Amygdala (tissue), 56 donors: ENCODE measurements at regions not wholly inside any gene's neighbourhood (a gene's known extent, or its start where the extent isn't known, plus 50 kb on each side); places are given as distances from the start of the nearest gene placed in this dataset.

Source experiments
- DNase-seq, 56 donors: peaks; one replicate each; lab custom pipeline; 2025; lab: John Stamatoyannopoulos, UW

GRCh38 chr13:105070452-105070851 is 1465.0 kb downstream of the EFNB2 start:
- no peak for DNase-seq

DNA sequence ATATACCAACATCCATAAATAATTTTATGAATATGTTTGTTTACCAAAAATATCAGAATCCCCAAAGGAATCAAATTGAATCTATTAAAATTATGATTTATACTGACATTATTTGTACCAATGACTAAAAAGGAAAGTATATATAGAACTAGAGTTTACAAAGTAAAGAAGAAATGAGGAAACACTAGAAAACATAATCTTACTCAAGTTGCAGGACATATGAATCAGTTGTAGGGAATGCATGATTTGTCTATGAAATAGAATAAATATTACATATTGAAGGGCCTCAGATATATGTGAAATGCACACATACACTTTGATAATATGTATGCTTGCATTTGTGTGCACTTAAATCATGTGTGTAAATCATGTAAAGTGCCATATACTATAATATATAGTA is 1466.4 kb downstream of the EFNB2 start:
- DNase-seq: no peak

DNA sequence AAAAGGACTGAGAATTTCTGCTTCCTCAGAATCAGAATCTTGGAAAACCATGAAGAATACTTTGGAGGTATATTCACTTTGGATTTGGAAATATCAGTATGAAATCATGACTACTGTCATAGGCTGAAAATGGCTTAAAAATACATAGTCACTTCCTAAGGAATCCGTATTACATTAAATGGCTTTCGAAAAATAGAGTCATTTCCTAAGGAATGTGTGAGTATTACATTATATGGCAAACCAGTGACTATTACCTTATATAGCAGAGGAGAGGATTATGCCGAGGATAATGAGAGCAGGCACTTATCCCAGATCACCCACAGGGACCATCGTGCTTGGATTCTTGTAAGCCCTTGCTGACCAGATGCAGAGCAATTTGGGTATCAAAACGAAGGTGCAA is 1471.8 kb downstream of the EFNB2 start:
- no peak for DNase-seq

- no peak for DNase-seq
These were observed 1475.7 kb downstream of the EFNB2 start for GRCh38 chr13:105059786-105060185.

- no peak for DNase-seq
These were observed 1476.9 kb downstream of the EFNB2 start for GRCh38 chr13:105058517-105058916.

DNA sequence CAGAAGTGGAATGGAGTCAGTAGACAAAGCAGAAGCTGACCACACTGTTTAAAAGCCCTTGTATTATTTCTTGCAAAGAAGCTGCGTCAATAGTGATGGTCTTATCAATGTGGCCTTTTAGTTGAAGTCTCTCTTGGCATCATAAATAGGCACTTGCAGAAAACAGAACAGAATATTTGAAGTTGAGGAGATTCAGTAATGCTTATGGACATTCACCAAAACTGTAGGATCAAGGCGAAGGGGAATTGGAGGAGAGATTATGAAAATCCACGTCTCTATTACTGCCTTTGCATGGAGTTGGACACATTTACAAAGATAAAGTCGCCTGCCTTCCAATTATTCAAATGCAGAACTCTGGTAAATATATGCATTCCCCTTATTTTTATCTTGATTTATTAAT is 1482.8 kb downstream of the EFNB2 start:
- no peak for DNase-seq

GRCh38 chr13:105050686-105051085 is 1484.8 kb downstream of the EFNB2 start:
- DNase-seq: peak in 3 of 56 donors; percentile 2 to 6 (median 5)

- no peak for DNase-seq
These were observed 1486.8 kb downstream of the EFNB2 start for GRCh38 chr13:105048677-105049076.

- peak in 2 of 56 donors; percentile 8 to 20 for DNase-seq
These were observed 1487.7 kb downstream of the EFNB2 start for GRCh38 chr13:105047676-105048295.

- no peak for DNase-seq
These were observed 1498.4 kb downstream of the EFNB2 start for GRCh38 chr13:105037110-105037509.

DNA sequence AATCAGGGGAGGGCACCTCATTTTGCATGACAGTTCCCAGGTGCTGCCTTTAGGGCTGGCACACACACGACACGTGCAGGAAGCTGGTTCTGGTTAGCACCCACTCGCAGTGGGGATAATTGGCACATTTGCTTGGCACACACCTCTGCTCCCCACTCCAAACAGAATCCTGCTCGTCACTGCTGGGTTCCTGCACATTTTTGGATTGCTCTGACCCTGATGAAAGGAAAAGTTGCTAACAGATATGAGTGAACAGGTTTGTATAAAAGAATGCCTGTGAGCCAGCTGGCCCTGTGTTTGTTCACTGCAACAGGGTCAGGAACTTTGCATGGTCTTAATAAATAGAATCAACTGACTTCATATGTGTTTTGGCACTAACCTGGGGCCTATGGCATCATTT is 1500.4 kb downstream of the EFNB2 start:
- no peak for DNase-seq

DNA sequence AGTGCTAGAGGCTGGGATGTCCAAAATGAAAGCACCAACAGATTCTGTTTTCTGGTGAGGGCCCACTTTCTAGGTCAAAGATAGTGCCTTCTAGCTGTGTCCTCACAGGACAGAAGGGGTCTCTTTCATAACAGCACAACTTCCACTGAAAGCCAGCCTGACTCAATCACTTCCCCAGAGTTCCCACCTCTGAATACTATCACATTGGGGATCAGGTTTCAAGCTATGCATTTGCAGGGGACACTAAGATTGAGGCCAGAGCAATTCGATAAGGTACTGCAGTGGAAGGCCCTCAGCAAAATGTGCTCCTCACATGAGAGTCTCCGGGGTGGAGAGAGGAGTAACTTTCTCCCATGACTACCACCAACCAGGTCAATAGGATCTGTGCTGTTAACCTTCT is 1501.5 kb downstream of the EFNB2 start:
- no peak for DNase-seq

GRCh38 chr13:105031306-105031705 is 1504.2 kb downstream of the EFNB2 start:
- no peak for DNase-seq

DNA sequence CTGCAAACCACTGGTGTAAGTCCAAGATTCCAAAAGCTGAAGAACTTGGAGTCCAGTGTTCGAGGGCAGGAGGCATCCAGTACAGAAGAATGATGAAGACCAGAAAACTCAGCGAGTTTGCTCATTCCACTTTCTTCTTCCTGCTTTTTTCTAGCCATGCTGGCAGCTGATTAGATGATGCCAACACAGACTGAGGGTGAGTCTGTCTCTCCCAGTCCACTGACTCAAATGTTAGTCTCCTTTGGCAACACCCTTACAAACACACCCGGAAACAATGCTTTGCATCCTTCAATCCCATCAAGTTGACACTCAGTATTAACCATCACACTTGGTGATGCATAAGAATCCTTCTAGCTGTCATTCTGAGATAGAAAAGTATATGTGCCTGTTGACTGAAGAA is 1504.6 kb downstream of the EFNB2 start:
- no peak for DNase-seq

DNA sequence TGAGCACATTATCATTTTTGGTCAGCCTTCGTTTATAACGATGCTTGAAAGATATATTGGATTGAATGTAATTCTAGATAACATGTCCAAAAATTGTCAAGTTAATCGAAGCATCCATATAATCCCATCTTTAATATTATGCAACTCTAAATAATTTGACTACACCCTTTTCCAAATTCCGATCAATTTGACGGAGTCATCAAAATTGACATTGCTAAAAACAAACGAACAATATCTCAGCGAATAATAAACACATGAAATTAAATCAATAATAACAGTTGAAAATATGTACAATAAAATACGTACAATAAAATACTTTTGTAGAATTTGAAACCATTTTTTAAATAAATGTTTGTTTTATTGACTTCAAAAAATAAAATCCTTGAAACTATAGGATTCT is 1516.4 kb downstream of the EFNB2 start:
- no peak for DNase-seq

DNA sequence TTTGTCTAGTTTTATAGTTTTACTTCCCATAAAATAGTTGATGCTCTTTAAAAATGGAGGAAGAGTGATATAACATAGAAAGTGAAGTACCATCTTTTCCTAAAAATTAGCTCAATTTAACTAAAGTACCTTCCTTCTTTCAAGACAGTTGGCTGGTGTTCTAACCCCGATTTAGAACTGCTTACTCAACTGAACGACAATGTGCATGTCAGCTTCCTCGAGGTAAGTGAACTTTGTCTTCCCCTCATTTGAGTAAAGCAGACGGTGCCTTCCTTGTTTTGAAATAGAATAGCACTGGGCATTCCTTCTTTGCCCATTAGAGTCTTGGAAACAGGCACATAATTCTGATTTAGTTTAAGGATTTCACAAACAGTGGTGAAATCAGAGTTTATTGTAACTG is 1519.2 kb downstream of the EFNB2 start:
- DNase-seq: peak in 3 of 56 donors; percentile 1 to 14 (median 3)

- no peak for DNase-seq
These were observed 1526.9 kb downstream of the EFNB2 start for GRCh38 chr13:105008604-105009003.

DNA sequence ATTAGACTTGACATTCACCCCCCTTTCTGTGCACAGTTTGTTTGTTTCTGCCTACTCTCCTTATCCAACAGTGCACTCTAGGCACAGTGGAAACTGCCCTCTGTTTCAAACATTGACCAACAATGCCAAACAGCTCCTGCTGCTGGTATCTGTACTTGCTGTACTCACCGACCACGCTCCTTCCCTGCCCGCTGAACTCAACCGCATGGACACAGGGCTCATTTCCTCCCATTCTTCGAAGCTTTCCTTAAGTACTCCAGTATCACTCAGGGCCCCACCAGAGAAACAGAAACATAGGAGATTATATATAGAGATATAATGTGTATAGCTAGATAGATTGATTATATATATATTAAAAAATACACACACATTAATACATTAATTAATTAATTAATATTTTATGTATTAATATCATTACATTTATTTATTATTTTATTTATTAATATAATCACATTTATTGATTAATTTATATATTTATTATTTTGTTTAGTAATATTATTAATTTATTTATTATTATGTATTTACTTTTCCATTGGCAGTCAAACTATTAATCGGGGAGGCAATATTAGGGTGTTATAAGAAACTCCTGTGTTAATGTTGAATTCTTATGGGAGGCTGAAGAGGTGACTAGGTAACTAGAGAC is 1528.2 kb downstream of the EFNB2 start:
- no peak for DNase-seq

DNA sequence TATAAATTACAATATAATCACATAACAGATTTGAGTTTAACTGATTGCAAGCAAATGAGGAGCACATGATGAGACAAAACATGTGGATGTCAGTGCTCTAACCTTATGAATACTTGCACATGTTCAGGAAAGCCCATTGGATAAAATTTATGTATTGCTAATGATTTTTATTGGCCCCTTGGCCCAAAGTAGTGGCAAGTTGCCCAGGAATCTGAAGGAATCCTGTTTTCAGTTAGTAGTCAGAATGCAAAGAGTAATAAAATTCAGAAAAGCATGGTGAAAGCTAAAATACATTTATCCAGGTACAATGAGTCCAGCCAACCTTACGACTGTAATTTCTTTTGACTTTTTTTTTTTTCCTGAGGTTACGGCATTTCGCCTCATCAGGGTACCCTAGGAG is 1539.4 kb downstream of the EFNB2 start:
- DNase-seq: no peak

DNA sequence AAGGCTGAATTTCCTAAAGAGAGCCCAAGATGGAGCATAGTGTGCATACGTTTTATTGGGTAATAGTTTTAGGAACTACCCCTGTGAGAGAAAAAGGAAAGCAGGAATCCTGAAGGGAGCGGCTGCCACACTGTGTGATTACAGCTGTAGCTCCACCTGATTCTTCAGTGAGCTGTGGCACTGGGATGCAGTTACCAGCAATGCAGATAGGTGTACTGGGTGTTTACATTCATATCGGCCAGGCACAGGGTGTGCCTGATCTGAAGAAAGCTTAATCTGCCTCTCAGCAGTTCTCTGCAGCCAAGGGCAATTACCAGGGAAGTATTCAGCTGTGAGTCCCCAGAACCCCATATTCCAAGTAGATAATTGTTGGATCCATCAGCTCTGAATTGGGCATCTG is 1541.8 kb downstream of the EFNB2 start:
- no peak for DNase-seq

DNA sequence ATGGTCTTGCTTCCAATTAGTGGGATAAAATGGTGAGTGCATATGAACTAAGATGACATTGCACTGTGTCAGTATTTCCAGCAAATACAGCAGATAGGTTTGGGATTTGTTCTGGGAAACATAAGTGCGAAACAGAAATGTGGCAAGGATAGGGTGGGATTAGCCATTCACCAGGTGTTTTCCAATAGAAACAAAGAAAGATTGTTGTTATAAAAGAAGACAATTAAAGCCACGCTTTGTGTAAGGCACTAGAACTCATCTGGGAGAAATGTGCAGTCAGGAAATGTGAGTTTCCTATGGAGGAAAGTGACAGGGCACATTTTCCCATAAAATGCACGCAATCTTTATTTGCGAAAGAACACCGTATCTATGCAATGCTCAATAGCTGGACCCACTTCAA is 1547.8 kb downstream of the EFNB2 start:
- DNase-seq: no peak

- DNase-seq: peak in 8 of 56 donors; percentile 0 to 32 (median 3)
These were observed 1551.1 kb downstream of the EFNB2 start for GRCh38 chr13:104984296-104984818.
